NOMO-1 (cell line): ENCODE measurements at regions not wholly inside any gene's neighbourhood (a gene's known extent, or its start where the extent isn't known, plus 50 kb on each side); places are given as distances from the start of the nearest gene placed in this dataset.

Experiments
- DNase-seq, 2 experiments: peaks; one replicate each; lab custom pipeline; 2025; ENCODE audit not compliant: unreplicated experiment in 2 of 2; lab: John Stamatoyannopoulos, UW

- no peak for DNase-seq
Observed at GRCh38 chr10:7507887-7508726, 97.3 kb upstream of the SFMBT2 start.

GRCh38 chr10:7506571-7506970 lies 95.7 kb upstream of the SFMBT2 start:
- no peak for DNase-seq

- DNase-seq = no peak
Observed at GRCh38 chr10:7505196-7505595, 94.4 kb upstream of the SFMBT2 start.

- DNase-seq = no peak
Observed at GRCh38 chr10:7503190-7503589, 92.4 kb upstream of the SFMBT2 start.

- DNase-seq = no peak
Observed at GRCh38 chr10:7501157-7501556, 90.3 kb upstream of the SFMBT2 start.

- no peak for DNase-seq
Observed at GRCh38 chr10:7498111-7498510, 87.3 kb upstream of the SFMBT2 start.

GRCh38 chr10:7493996-7494395 lies 83.2 kb upstream of the SFMBT2 start:
- DNase-seq = no peak

- DNase-seq = no peak
Observed at GRCh38 chr10:7492660-7493046, 81.8 kb upstream of the SFMBT2 start.

GRCh38 chr10:7491949-7492659 lies 81.3 kb upstream of the SFMBT2 start:
- peak; percentile 40 to 90 for DNase-seq

GRCh38 chr10:7491230-7491629 lies 80.4 kb upstream of the SFMBT2 start:
- DNase-seq = no peak

- peak; percentile 28 to 75 for DNase-seq
Observed at GRCh38 chr10:7488418-7488829, 77.6 kb upstream of the SFMBT2 start.

GRCh38 chr10:7487528-7487927 lies 76.7 kb upstream of the SFMBT2 start:
- DNase-seq = peak in 1 of 2 experiments; percentile 29

- DNase-seq = peak; percentile 42 to 83
Observed at GRCh38 chr10:7486528-7486927, 75.7 kb upstream of the SFMBT2 start.

- DNase-seq = no peak
Observed at GRCh38 chr10:7485799-7486198, 75.0 kb upstream of the SFMBT2 start.

GRCh38 chr10:7485244-7485556 lies 74.4 kb upstream of the SFMBT2 start:
- DNase-seq = no peak

GRCh38 chr10:7484456-7485243 lies 73.8 kb upstream of the SFMBT2 start:
- peak; percentile 90 to 91 for DNase-seq

GRCh38 chr10:7483848-7484247 lies 73.0 kb upstream of the SFMBT2 start:
- no peak for DNase-seq

GRCh38 chr10:7482992-7483391 lies 72.2 kb upstream of the SFMBT2 start:
- DNase-seq = no peak

- no peak for DNase-seq
Observed at GRCh38 chr10:7481368-7481765, 70.5 kb upstream of the SFMBT2 start.

- DNase-seq = peak; percentile 83 to 91
Observed at GRCh38 chr10:7480742-7481367, 70.0 kb upstream of the SFMBT2 start.
